ENCODE measurements at regions not wholly inside any gene's neighbourhood (a gene's known extent, or its start where the extent isn't known, plus 50 kb on each side); places are given as distances from the start of the nearest gene placed in this dataset.

- TF ChIP-seq, protein P1, sequence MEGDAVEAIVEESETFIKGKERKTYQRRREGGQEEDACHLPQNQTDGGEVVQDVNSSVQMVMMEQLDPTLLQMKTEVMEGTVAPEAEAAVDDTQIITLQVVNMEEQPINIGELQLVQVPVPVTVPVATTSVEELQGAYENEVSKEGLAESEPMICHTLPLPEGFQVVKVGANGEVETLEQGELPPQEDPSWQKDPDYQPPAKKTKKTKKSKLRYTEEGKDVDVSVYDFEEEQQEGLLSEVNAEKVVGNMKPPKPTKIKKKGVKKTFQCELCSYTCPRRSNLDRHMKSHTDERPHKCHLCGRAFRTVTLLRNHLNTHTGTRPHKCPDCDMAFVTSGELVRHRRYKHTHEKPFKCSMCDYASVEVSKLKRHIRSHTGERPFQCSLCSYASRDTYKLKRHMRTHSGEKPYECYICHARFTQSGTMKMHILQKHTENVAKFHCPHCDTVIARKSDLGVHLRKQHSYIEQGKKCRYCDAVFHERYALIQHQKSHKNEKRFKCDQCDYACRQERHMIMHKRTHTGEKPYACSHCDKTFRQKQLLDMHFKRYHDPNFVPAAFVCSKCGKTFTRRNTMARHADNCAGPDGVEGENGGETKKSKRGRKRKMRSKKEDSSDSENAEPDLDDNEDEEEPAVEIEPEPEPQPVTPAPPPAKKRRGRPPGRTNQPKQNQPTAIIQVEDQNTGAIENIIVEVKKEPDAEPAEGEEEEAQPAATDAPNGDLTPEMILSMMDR (optimal IDR thresholded peaks at IDR 0.05 in 1 of 3, IDR thresholded peaks at IDR 0.05 in 1 of 3, conservative IDR thresholded peaks at IDR 0.05 in 1 of 3; ENCODE audit: extremely low read depth in 1 of 3, insufficient read depth in 2 of 3, low read length in 3 of 3), result no peak
- TF ChIP-seq EZH2 (IDR thresholded peaks at IDR 0.05; ENCODE audit: low read length), result no peak
Measured at GRCh38 chr6:119965900-119966299, 616.3 kb upstream of the MAN1A1 start.

All from keratinocyte (primary cell).